ENCODE measurements at regions not wholly inside any gene's neighbourhood (a gene's known extent, or its start where the extent isn't known, plus 50 kb on each side); places are given as distances from the start of the nearest gene placed in this dataset.
"Not testable (repeated sequence)": the region's sequence is repeated elsewhere in the genome, so short reads cannot be mapped to it uniquely, and the experiment has no call there.

- no peak for DNase-seq
Observed at GRCh38 chr14:37848985-37849621, 253.7 kb downstream of the TTC6 start.

GRCh38 chr14:37851054-37851453 lies 255.6 kb downstream of the TTC6 start:
- DNase-seq: no peak

- DNase-seq: no peak
Observed at GRCh38 chr14:37855871-37856270, 260.4 kb downstream of the TTC6 start.

GRCh38 chr14:37857774-37858266 lies 262.4 kb downstream of the TTC6 start:
- no peak for DNase-seq

GRCh38 chr14:37858733-37859132 lies 263.3 kb downstream of the TTC6 start:
- no peak for DNase-seq

- DNase-seq: no peak
Observed at GRCh38 chr14:37859177-37859576, 263.7 kb downstream of the TTC6 start.

- DNase-seq: no peak
Observed at GRCh38 chr14:37862263-37862662, 266.8 kb downstream of the TTC6 start.

GRCh38 chr14:37864128-37864527 lies 268.7 kb downstream of the TTC6 start:
- DNase-seq: no peak

- peak; percentile 62 for DNase-seq
Observed at GRCh38 chr14:37864861-37865718, 269.7 kb downstream of the TTC6 start.

- no peak for DNase-seq
Observed at GRCh38 chr14:37865719-37866549, 270.5 kb downstream of the TTC6 start.

GRCh38 chr14:37869633-37870032 lies 274.2 kb downstream of the TTC6 start:
- no peak for DNase-seq

GRCh38 chr14:37870170-37870569 lies 274.7 kb downstream of the TTC6 start:
- DNase-seq: no peak

- DNase-seq: no peak
Observed at GRCh38 chr14:37870632-37871346, 275.4 kb downstream of the TTC6 start.

GRCh38 chr14:37874065-37874428 lies 278.6 kb downstream of the TTC6 start:
- not testable (repeated sequence) for DNase-seq

- peak; percentile 62 for DNase-seq
Observed at GRCh38 chr14:37874429-37875109, 279.1 kb downstream of the TTC6 start.

- no peak for DNase-seq
Observed at GRCh38 chr14:37888234-37888633, 292.8 kb downstream of the TTC6 start.

- no peak for DNase-seq
Observed at GRCh38 chr14:37889087-37889486, 293.7 kb downstream of the TTC6 start.

- DNase-seq: no peak
Observed at GRCh38 chr14:37890095-37890494, 294.7 kb downstream of the TTC6 start.

GRCh38 chr14:37891500-37891899 lies 296.1 kb downstream of the TTC6 start:
- DNase-seq: not testable (repeated sequence)

- no peak for DNase-seq
Observed at GRCh38 chr14:37894463-37894862, 299.0 kb downstream of the TTC6 start.

- no peak for DNase-seq
Observed at GRCh38 chr14:37899365-37899764, 303.9 kb downstream of the TTC6 start.

- no peak for DNase-seq
Observed at GRCh38 chr14:37900561-37900960, 305.1 kb downstream of the TTC6 start.
